GM21367 (cell line): ENCODE measurements at regions not wholly inside any gene's neighbourhood (a gene's known extent, or its start where the extent isn't known, plus 50 kb on each side); places are given as distances from the start of the nearest gene placed in this dataset.
"Not testable (repeated sequence)": the region's sequence is repeated elsewhere in the genome, so short reads cannot be mapped to it uniquely, and the experiment has no call there.

Experiments
- ATAC-seq: cut with Tn5 transposase; IDR thresholded peaks from one replicate; pipeline ENCODE4 v1.9.1; 2021; ENCODE audit not compliant: unreplicated experiment

- ATAC-seq: not testable (repeated sequence)
Observed at GRCh38 chr3:20921112-20921511, 735.1 kb upstream of the SGO1 start.

- ATAC-seq: no peak
Observed at GRCh38 chr3:20916951-20917606, 731.1 kb upstream of the SGO1 start.

GRCh38 chr3:20914310-20914709 lies 728.3 kb upstream of the SGO1 start:
- no peak for ATAC-seq

- ATAC-seq: no peak
Observed at GRCh38 chr3:20912406-20912805, 726.4 kb upstream of the SGO1 start.

GRCh38 chr3:20909511-20909910 lies 723.5 kb upstream of the SGO1 start:
- ATAC-seq: no peak

- ATAC-seq: no peak
Observed at GRCh38 chr3:20905210-20905805, 719.3 kb upstream of the SGO1 start.

- ATAC-seq: no peak
Observed at GRCh38 chr3:20904671-20905070, 718.7 kb upstream of the SGO1 start.

GRCh38 chr3:20898962-20899361 lies 713.0 kb upstream of the SGO1 start:
- ATAC-seq: no peak

GRCh38 chr3:20890111-20890519 lies 704.1 kb upstream of the SGO1 start:
- ATAC-seq: no peak

- no peak for ATAC-seq
Observed at GRCh38 chr3:20878691-20879090, 692.7 kb upstream of the SGO1 start.

GRCh38 chr3:20873235-20873634 lies 687.2 kb upstream of the SGO1 start:
- ATAC-seq: no peak

- ATAC-seq: no peak
Observed at GRCh38 chr3:20870106-20870899, 684.3 kb upstream of the SGO1 start.

GRCh38 chr3:20865803-20866202 lies 679.8 kb upstream of the SGO1 start:
- ATAC-seq: no peak

- no peak for ATAC-seq
Observed at GRCh38 chr3:20861454-20861853, 675.4 kb upstream of the SGO1 start.

GRCh38 chr3:20857636-20858035 lies 671.6 kb upstream of the SGO1 start:
- no peak for ATAC-seq

GRCh38 chr3:20853890-20854289 lies 667.9 kb upstream of the SGO1 start:
- ATAC-seq: no peak

- no peak for ATAC-seq
Observed at GRCh38 chr3:20852712-20853111, 666.7 kb upstream of the SGO1 start.

GRCh38 chr3:20849975-20850374 lies 664.0 kb upstream of the SGO1 start:
- no peak for ATAC-seq

GRCh38 chr3:20846832-20847231 lies 660.8 kb upstream of the SGO1 start:
- no peak for ATAC-seq

GRCh38 chr3:20846066-20846465 lies 660.1 kb upstream of the SGO1 start:
- ATAC-seq: no peak

- ATAC-seq: no peak
Observed at GRCh38 chr3:20844851-20845250, 658.8 kb upstream of the SGO1 start.
